H1 (cell line): ENCODE measurements at regions not wholly inside any gene's neighbourhood (a gene's known extent, or its start where the extent isn't known, plus 50 kb on each side); places are given as distances from the start of the nearest gene placed in this dataset.

Experiments used
- ATF2 ChIP-seq: IDR thresholded peaks from 2 replicates; pipeline ENCODE4 v1.6.1; 2012; ENCODE audit warnings: low read length, inconsistent platforms
- BRCA1 ChIP-seq: IDR thresholded peaks from 2 replicates; pipeline ENCODE4 v1.6.1; 2012; ENCODE audit warnings: low read depth, low read length, improper control_type of control experiment
- CBX5 ChIP-seq: fragments of 300-800, 300-1000 bp; sonication (generic); IDR thresholded peaks from 2 replicates; pipeline ENCODE4 v1.7.1; 2016; ENCODE audit warnings: antibody characterized with exemption, low read length, low read depth
- CEBPB ChIP-seq: IDR thresholded peaks from 2 replicates; pipeline ENCODE4 v1.6.1; 2012; ENCODE audit warnings: low read depth, low read length
- CHD7 ChIP-seq: fragments of 300-600 bp; sonication (generic); IDR thresholded peaks from 2 replicates; pipeline ENCODE4 v1.7.1; 2012; ENCODE audit warnings: low read length, moderate library complexity, mild to moderate bottlenecking, inconsistent platforms; ENCODE audit not compliant: insufficient replicate concordance
- CTBP2 ChIP-seq: IDR thresholded peaks from 2 replicates; pipeline ENCODE4 v1.7.0; 2011; ENCODE audit warnings: borderline replicate concordance, mild to moderate bottlenecking, moderate library complexity, mixed read lengths, low read length; ENCODE audit not compliant: insufficient read depth, insufficient read length
- EP300 ChIP-seq, 2 experiments: IDR thresholded peaks; 1 replicate in 1 of 2; 2 replicates in 1 of 2; pipeline ENCODE4 v1.6.1; 2011 to 2012; ENCODE audit warnings: low read depth in 2 of 2, low read length in 2 of 2, mild to moderate bottlenecking in 2 of 2, borderline replicate concordance in 1 of 2, inconsistent platforms in 1 of 2, moderate library complexity in 1 of 2
- NANOG ChIP-seq: IDR thresholded peaks from 2 replicates; pipeline ENCODE4 v1.6.1; 2011; ENCODE audit warnings: low read length, low read depth, mild to moderate bottlenecking, inconsistent platforms; ENCODE audit not compliant: insufficient read depth, poor library complexity, severe bottlenecking
- NRF1 ChIP-seq: IDR thresholded peaks from 2 replicates; pipeline ENCODE4 v1.6.1; 2011; ENCODE audit warnings: mild to moderate bottlenecking, low read depth, low read length, improper control_type of control experiment
- POLR2A ChIP-seq, 2 experiments: IDR thresholded peaks; 1 replicate in 1 of 2; 2 replicates in 1 of 2; pipeline ENCODE4 v1.6.1; 2011; ENCODE audit warnings: low read depth in 2 of 2, low read length in 2 of 2, mild to moderate bottlenecking in 2 of 2; ENCODE audit errors: control extremely low read depth in 1 of 2
- SUZ12 ChIP-seq: fragments of 200-600 bp; sonication (generic); IDR thresholded peaks from 2 replicates; pipeline ENCODE4 v1.6.1; 2012; ENCODE audit warnings: mild to moderate bottlenecking, inconsistent platforms, low read length, moderate library complexity, mixed read lengths

GRCh38 chr4:125400756-125401155 is 86.0 kb downstream of the FAT4 start (continued):
- TF ChIP-seq CHD7 (no peak), NRF1 (no peak), CBX5 (no peak), CEBPB (no peak), CTBP2 (no peak), SUZ12 (no peak), POLR2A (IDR thresholded peaks at IDR 0.05; ENCODE audit: control extremely low read depth in 1 of 2, low read depth in 2 of 2, low read length in 2 of 2) (no peak), BRCA1 (no peak), ATF2 (no peak), NANOG (no peak), EP300 (IDR thresholded peaks at IDR 0.05; ENCODE audit: borderline replicate concordance in 1 of 2, low read depth in 2 of 2, low read length in 2 of 2) (no peak)
